GM23338 (cell line): ENCODE measurements at regions not wholly inside any gene's neighbourhood (a gene's known extent, or its start where the extent isn't known, plus 50 kb on each side); places are given as distances from the start of the nearest gene placed in this dataset.

ENCODE experiments used
- ATAC-seq: fragments of 200-7000 bp; cut with Tn5 transposase; 3 replicates; pipeline ENCODE4 v1.9.1; 2020
- DNase-seq: peaks from one replicate; pipeline ENCODE4 v3.0.0-alpha.2; 2015; ENCODE audit warnings: low spot score
- H2AFZ ChIP-seq: fragments of 200-600 bp; sonication (generic); 2 replicates; pipeline ENCODE4 v1.8.0; 2016; ENCODE audit warnings: antibody characterized with exemption, mild to moderate bottlenecking, moderate library complexity
- H3F3A ChIP-seq: fragments of 200-600 bp; sonication (generic); replicated peaks from 2 replicates; pipeline ENCODE4 v1.8.0; 2017; ENCODE audit warnings: antibody characterized with exemption, mixed run types, low read depth
- H3K27ac ChIP-seq: fragments of 200-600 bp; sonication (generic); 2 replicates; pipeline ENCODE4 v1.6.1; 2016; ENCODE audit warnings: low read depth
- H3K27me3 ChIP-seq: fragments of 200-600 bp; sonication (generic); 2 replicates; pipeline ENCODE4 v1.8.0; 2016; ENCODE audit warnings: mild to moderate bottlenecking, mixed run types, moderate library complexity; ENCODE audit not compliant: insufficient read depth
- H3K36me3 ChIP-seq: fragments of 200-600 bp; sonication (generic); 2 replicates; pipeline ENCODE4 v1.8.0; 2016; ENCODE audit warnings: mild to moderate bottlenecking; ENCODE audit not compliant: insufficient read depth
- H3K4me1 ChIP-seq: fragments of 200-600 bp; sonication (generic); 2 replicates; pipeline ENCODE4 v1.8.0; 2016; ENCODE audit warnings: mild to moderate bottlenecking, moderate library complexity; ENCODE audit not compliant: insufficient read depth
- H3K4me2 ChIP-seq: fragments of 200-600 bp; sonication (generic); 2 replicates; pipeline ENCODE4 v1.7.1; 2017; ENCODE audit warnings: mixed run types
- H3K4me3 ChIP-seq: fragments of 200-600 bp; sonication (generic); 2 replicates; pipeline ENCODE4 v1.6.1; 2016; ENCODE audit warnings: mixed run types
- H3K79me2 ChIP-seq: fragments of 200-600 bp; sonication (generic); replicated peaks from 2 replicates; pipeline ENCODE4 v1.8.0; 2017; ENCODE audit warnings: mild to moderate bottlenecking; ENCODE audit not compliant: insufficient read depth
- H3K9me2 ChIP-seq: fragments of 200-600 bp; sonication (generic); 2 replicates; pipeline ENCODE4 v1.8.0; 2017; ENCODE audit not compliant: insufficient read depth
- H4K20me1 ChIP-seq: fragments of 200-600 bp; sonication (generic); replicated peaks from 2 replicates; pipeline ENCODE4 v1.8.0; 2017; ENCODE audit warnings: mild to moderate bottlenecking; ENCODE audit not compliant: insufficient read depth
- H3K27ac Mint-ChIP-seq: 2 replicates; pipeline ENCODE4 v1.8.0; 2020; ENCODE audit warnings: inconsistent platforms, mild to moderate bottlenecking, moderate library complexity, mixed read lengths
- H3K27me3 Mint-ChIP-seq: 3 replicates; pipeline ENCODE4 v1.8.0; 2022; ENCODE audit warnings: low read depth, mild to moderate bottlenecking, moderate library complexity, mixed read lengths, inconsistent platforms; ENCODE audit not compliant: insufficient read depth, poor library complexity
- H3K36me3 Mint-ChIP-seq: 3 replicates; pipeline ENCODE4 v1.8.0; 2021; ENCODE audit warnings: low read depth, mild to moderate bottlenecking, inconsistent platforms, moderate library complexity, mixed read lengths
- H3K4me1 Mint-ChIP-seq: 3 replicates; pipeline ENCODE4 v1.8.0; 2020; ENCODE audit warnings: mild to moderate bottlenecking, inconsistent platforms, mixed read lengths
- H3K4me3 Mint-ChIP-seq: 3 replicates; pipeline ENCODE4 v1.8.0; 2021; ENCODE audit warnings: moderate library complexity, mild to moderate bottlenecking, inconsistent platforms, mixed read lengths
- H3K9me3 Mint-ChIP-seq: 3 replicates; pipeline ENCODE4 v1.8.0; 2020; ENCODE audit warnings: moderate library complexity, mild to moderate bottlenecking, inconsistent platforms, mixed read lengths
- CREB1 ChIP-seq: fragments of 250-450 bp; sonication (Bioruptor Pico); IDR thresholded peaks from 2 replicates; pipeline ENCODE4 v1.5.0; 2020; ENCODE audit warnings: low read depth, mild to moderate bottlenecking, moderate library complexity
- CTCF ChIP-seq, 2 experiments: fragments of 200-600 bp in 1 of 2; sonication (generic) in 1 of 2; conservative IDR thresholded peaks; 2 replicates each; pipeline versions ENCODE4 v1.5.1 to v1.6.1; 2016 to 2017; ENCODE audit warnings: antibody characterized with exemption in 2 of 2, low read depth in 2 of 2, mild to moderate bottlenecking in 2 of 2, moderate library complexity in 1 of 2
- EZH2 ChIP-seq: fragments of 200-600 bp; sonication (generic); IDR thresholded peaks from one replicate; pipeline ENCODE4 v1.8.0; 2017; ENCODE audit warnings: antibody characterized with exemption, mild to moderate bottlenecking, low read depth; ENCODE audit not compliant: unreplicated experiment
- EZH2phosphoT487 ChIP-seq: fragments of 200-600 bp; sonication (generic); IDR thresholded peaks from one replicate; pipeline ENCODE4 v1.8.1; 2018; ENCODE audit warnings: antibody characterized with exemption; ENCODE audit not compliant: unreplicated experiment
- NANOG ChIP-seq: IDR thresholded peaks from 2 replicates; pipeline ENCODE4 v1.6.1; 2016; ENCODE audit warnings: antibody characterized with exemption, borderline replicate concordance
- POLR2AphosphoS5 ChIP-seq: IDR thresholded peaks from 2 replicates; pipeline ENCODE4 v1.6.1; 2016; ENCODE audit warnings: antibody characterized with exemption, low read depth
- STAT1 ChIP-seq: IDR thresholded peaks from one replicate; pipeline ENCODE4 v1.6.1; 2016; ENCODE audit warnings: antibody characterized with exemption; ENCODE audit not compliant: unreplicated experiment
- ZNF114 ChIP-seq: fragments of 250-450 bp; sonication (Bioruptor Pico); IDR thresholded peaks from 2 replicates; pipeline ENCODE4 v1.5.0; 2020; ENCODE audit warnings: mild to moderate bottlenecking, moderate library complexity
- ZNF462 ChIP-seq: fragments of 250-450 bp; sonication (Bioruptor Pico); IDR thresholded peaks from 2 replicates; pipeline ENCODE4 v1.5.0; 2020; ENCODE audit warnings: mild to moderate bottlenecking, moderate library complexity

- no peaks in the 10 kb centered on the region for H4K20me1 ChIP-seq
- Mint-ChIP-seq H3K27ac (no peak overlapping the region), H3K36me3 (no peaks in the 10 kb centered on the region), H3K4me1 (no peaks in the 10 kb centered on the region), H3K27me3 (no peaks in the 10 kb centered on the region), H3K4me3 (no peak overlapping the region), H3K9me3 (peaks cover 2% of the 10 kb centered on the region; the same call in 1 of the 3 replicates)
- DNase-seq (no peak), ATAC-seq (no peak)
- no peak overlapping the region for H3K4me2 ChIP-seq
- H3K27ac ChIP-seq: no peak overlapping the region
- H3K9me2 ChIP-seq: no peaks in the 10 kb centered on the region
- no peak overlapping the region for H3K4me3 ChIP-seq
- H3K36me3 ChIP-seq: no peaks in the 10 kb centered on the region
- H2AFZ ChIP-seq: no peak overlapping the region
- no peak for TF ChIP-seq STAT1
- TF ChIP-seq CTCF (conservative IDR thresholded peaks at IDR 0.05; ENCODE audit: low read depth in 2 of 2): no peak
- TF ChIP-seq NANOG: no peak
- no peak for TF ChIP-seq POLR2AphosphoS5
- TF ChIP-seq CREB1: no peak
- TF ChIP-seq EZH2: no peak
- TF ChIP-seq EZH2phosphoT487: no peak
- no peak for TF ChIP-seq ZNF462 (CRISPR knock-in tag)
- no peak for TF ChIP-seq ZNF114
- no peaks in the 10 kb centered on the region for H3K79me2 ChIP-seq
- no peaks in the 10 kb centered on the region for H3K4me1 ChIP-seq
- H3K27me3 ChIP-seq: no peaks in the 10 kb centered on the region
- no peaks in the 10 kb centered on the region for H3F3A ChIP-seq
Observed at GRCh38 chr17:68812876-68813584, 142.2 kb downstream of the ABCA8 start.
